ENCODE measurements at regions not wholly inside any gene's neighbourhood (a gene's known extent, or its start where the extent isn't known, plus 50 kb on each side); places are given as distances from the start of the nearest gene placed in this dataset.

DNA sequence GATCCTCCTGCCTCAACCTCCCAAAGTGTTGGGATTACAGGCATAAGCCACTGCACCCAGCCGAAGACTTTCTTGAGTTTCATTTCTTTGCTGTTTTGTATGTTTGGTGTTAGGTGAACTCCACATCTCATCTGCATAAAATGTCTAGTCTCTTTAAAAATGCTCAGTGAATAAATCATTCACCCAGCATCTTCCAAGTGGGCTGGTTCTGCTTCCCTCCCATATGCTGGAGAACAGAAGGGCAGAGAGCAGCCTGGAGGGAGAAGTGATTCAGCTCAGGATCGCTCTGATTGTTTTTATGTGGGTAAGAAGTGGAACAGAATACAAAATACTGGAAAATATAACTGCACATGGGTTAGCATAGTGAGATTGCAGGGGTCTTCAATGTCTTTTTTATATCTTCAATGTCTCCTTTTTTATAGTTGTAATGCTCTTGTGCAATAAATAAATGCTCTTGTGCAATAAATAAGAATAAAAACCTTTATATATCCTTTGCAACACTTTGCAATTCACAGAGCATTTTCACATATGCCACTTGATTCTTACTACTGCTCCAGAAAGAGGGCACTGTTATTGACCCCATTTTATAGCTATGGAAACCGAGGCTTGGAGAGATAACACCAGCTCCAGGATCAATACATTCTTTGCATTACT lies 253.0 kb upstream of the NCKAP5 start:
- no peak for TF ChIP-seq POLR2A (IDR thresholded peaks at IDR 0.05)
- TF ChIP-seq, protein P1, sequence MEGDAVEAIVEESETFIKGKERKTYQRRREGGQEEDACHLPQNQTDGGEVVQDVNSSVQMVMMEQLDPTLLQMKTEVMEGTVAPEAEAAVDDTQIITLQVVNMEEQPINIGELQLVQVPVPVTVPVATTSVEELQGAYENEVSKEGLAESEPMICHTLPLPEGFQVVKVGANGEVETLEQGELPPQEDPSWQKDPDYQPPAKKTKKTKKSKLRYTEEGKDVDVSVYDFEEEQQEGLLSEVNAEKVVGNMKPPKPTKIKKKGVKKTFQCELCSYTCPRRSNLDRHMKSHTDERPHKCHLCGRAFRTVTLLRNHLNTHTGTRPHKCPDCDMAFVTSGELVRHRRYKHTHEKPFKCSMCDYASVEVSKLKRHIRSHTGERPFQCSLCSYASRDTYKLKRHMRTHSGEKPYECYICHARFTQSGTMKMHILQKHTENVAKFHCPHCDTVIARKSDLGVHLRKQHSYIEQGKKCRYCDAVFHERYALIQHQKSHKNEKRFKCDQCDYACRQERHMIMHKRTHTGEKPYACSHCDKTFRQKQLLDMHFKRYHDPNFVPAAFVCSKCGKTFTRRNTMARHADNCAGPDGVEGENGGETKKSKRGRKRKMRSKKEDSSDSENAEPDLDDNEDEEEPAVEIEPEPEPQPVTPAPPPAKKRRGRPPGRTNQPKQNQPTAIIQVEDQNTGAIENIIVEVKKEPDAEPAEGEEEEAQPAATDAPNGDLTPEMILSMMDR (IDR thresholded peaks at IDR 0.05): no peak
- no peak for DNase-seq
- WGBS, 2 donors: 76 to 82% methylated on average over 3 of the region's 3 CpGs
- Histone ChIP-seq H3K27me3 (no peaks in the 10 kb centered on the region), H3K4me1 (no peaks in the 10 kb centered on the region), H3K27ac (no peak overlapping the region), H3K36me3 (ENCODE audit: low read depth, missing control alignments) (no peaks in the 10 kb centered on the region), H3K4me3 (no peak overlapping the region), H3K9me3 (no peaks in the 10 kb centered on the region)
- intact Hi-C loops (cut with DNase I; ENCODE audit: low total_unique reads): no loop called here

DNA sequence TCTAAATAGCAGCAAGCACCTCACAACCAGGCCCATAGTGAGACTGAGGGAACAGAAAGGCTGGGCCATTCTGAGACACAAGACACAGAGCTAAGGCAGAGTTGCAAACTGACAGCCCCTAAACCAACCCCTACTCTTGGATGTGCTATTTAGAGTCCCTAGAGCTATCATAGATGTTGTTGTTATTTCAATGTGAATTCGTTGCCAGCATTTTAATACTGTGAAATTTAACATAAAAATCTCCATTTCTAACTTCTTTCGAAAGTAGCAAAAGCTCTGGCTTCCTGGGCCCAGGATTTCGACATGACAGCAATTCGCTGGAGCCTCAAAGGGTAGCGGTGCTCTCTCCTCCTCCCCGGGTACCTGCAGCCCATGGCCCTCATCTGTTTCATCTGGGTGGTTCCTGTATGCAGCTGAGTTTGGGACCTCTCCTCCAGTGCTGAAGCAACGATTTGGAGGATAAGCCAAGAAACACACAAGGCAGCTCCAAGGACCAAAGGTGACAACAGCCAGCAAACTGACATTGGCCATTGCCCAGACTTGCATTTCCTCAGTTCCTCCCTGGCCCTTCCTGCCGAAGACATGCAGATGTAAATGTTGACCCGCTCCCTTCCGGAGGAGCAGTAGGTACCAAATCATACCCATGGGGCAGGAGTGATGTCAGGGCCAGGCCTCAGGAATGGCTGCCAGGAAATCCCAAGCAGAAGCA lies 254.4 kb upstream of the NCKAP5 start:
- Histone ChIP-seq H3K27me3 (no peaks in the 10 kb centered on the region), H3K9me3 (no peaks in the 10 kb centered on the region), H3K36me3 (ENCODE audit: low read depth, missing control alignments) (no peaks in the 10 kb centered on the region), H3K27ac (no peak overlapping the region), H3K4me3 (no peak overlapping the region), H3K4me1 (no peaks in the 10 kb centered on the region)
- DNase-seq: no peak
- 75 to 79% methylated on average over 10 of the region's 10 CpGs for WGBS, 2 donors
- TF ChIP-seq, protein P1 (IDR thresholded peaks at IDR 0.05): no peak
- no peak for TF ChIP-seq POLR2A (IDR thresholded peaks at IDR 0.05)
- intact Hi-C loops (cut with DNase I; ENCODE audit: low total_unique reads): no loop called here

DNA sequence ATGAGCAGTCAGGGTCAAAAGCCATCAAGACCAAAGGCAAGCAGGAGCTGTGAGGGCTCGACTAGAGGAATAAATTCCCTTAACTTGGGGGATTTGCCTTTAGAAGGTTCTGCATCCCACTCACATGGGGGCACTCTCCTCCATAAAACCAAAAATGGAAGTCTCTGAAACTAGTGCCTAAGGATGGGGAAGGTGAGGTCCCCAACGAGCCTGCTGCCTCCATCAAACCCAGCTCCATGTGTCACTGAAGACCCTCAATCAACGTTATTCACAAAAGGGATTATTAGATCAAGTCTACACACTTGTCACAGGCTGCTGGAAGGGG lies 254.9 kb upstream of the NCKAP5 start:
- intact Hi-C loops (cut with DNase I; ENCODE audit: low total_unique reads): no loop called here
- H3K27ac ChIP-seq: no peak overlapping the region
- DNase-seq: no peak
- H3K4me1 ChIP-seq: no peaks in the 10 kb centered on the region
- no peaks in the 10 kb centered on the region for H3K36me3 ChIP-seq (ENCODE audit: low read depth, missing control alignments)
- no peaks in the 10 kb centered on the region for H3K27me3 ChIP-seq
- WGBS, 2 donors: 83 to 93% methylated on average over 3 of the region's 3 CpGs
- no peaks in the 10 kb centered on the region for H3K9me3 ChIP-seq
- no peak overlapping the region for H3K4me3 ChIP-seq
- no peak for TF ChIP-seq POLR2A (IDR thresholded peaks at IDR 0.05)
- TF ChIP-seq, protein P1 (IDR thresholded peaks at IDR 0.05): no peak

DNA sequence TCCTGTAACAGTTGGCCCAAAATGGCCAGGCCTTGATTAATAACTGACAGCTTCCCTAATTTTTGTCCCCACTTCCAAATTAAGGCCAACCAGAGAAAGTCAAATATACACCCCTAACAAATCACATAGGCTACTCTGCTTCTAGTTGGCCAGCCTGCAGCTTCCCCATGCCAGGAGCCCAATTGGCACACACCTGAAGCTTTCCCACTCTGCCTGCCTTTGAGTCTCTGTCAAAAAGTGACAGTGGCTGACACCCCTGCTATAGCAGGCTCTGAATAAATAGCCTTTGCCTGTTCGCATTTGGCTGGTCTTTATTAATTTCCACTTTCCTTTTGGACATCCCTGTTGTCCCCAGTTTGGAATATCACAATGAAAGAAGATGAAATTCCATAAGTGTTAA lies 256.6 kb upstream of the NCKAP5 start:
- Histone ChIP-seq H3K9me3 (no peaks in the 10 kb centered on the region), H3K4me3 (no peak overlapping the region), H3K36me3 (ENCODE audit: low read depth, missing control alignments) (no peaks in the 10 kb centered on the region), H3K27me3 (no peaks in the 10 kb centered on the region), H3K4me1 (no peaks in the 10 kb centered on the region), H3K27ac (no peak overlapping the region)
- no peak for TF ChIP-seq POLR2A (IDR thresholded peaks at IDR 0.05)
- TF ChIP-seq, protein P1 (IDR thresholded peaks at IDR 0.05): no peak
- intact Hi-C loops (cut with DNase I; ENCODE audit: low total_unique reads): no loop called here
- WGBS, 2 donors: 91 to 97% methylated on average over 1 of the region's 1 CpG
- DNase-seq: no peak

DNA sequence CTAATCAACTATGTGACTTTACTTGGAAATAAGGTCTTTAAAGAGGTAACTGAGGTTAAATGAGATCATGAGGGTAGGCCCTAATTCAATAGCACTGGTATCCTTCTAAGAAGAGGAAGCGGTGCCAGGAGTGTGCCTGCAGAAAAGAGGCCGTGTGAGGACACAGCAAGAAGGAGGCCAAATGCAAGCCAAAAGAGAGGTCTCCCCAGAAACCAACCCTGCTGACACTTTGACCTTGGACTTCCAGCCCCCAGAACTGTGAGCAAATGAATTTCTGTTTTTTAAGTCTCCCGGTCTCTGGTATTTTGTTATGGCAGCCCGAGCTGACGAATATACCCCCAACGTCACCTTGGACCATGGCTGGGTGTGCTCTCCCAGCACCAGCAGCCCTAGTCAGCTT lies 257.5 kb upstream of the NCKAP5 start:
- Histone ChIP-seq H3K27ac (no peak overlapping the region), H3K27me3 (no peaks in the 10 kb centered on the region), H3K4me1 (no peaks in the 10 kb centered on the region), H3K36me3 (ENCODE audit: low read depth, missing control alignments) (no peaks in the 10 kb centered on the region), H3K9me3 (no peaks in the 10 kb centered on the region), H3K4me3 (no peak overlapping the region)
- WGBS, 2 donors: 90 to 96% methylated on average over 6 of the region's 6 CpGs
- no peak for DNase-seq
- intact Hi-C loops (cut with DNase I; ENCODE audit: low total_unique reads): no loop called here
- no peak for TF ChIP-seq POLR2A (IDR thresholded peaks at IDR 0.05)
- TF ChIP-seq, protein P1 (IDR thresholded peaks at IDR 0.05): no peak
